C4-2B (cell line): ENCODE measurements at regions not wholly inside any gene's neighbourhood (a gene's known extent, or its start where the extent isn't known, plus 50 kb on each side); places are given as distances from the start of the nearest gene placed in this dataset.
"Not testable (repeated sequence)": the region's sequence is repeated elsewhere in the genome, so short reads cannot be mapped to it uniquely, and the experiment has no call there.

ENCODE experiments used
- H3K27ac ChIP-seq: fragments of 450-650 bp; 2 replicates; pipeline ENCODE4 v1.5.1; 2017
- CTCF ChIP-seq: fragments of 450-650 bp; conservative IDR thresholded peaks from 2 replicates; pipeline ENCODE4 v1.5.1; 2017; ENCODE audit warnings: mild to moderate bottlenecking
- ZFX ChIP-seq: fragments of 450-650 bp; IDR thresholded peaks from 2 replicates; pipeline ENCODE4 v1.6.1; 2017

- TF ChIP-seq ZFX = no peak
- no peak for TF ChIP-seq CTCF
- H3K27ac ChIP-seq = no peak overlapping the region
Observed at GRCh38 chr15:57796146-57796545, 89.6 kb downstream of the POLR2M start.

GRCh38 chr15:57797110-57797509 lies 90.6 kb downstream of the POLR2M start:
- TF ChIP-seq ZFX (no peak), CTCF (no peak)
- no peak overlapping the region for H3K27ac ChIP-seq

GRCh38 chr15:57797568-57798267 lies 91.2 kb downstream of the POLR2M start:
- no peak overlapping the region for H3K27ac ChIP-seq
- TF ChIP-seq ZFX (no peak), CTCF (no peak)

GRCh38 chr15:57806003-57806402 lies 99.5 kb downstream of the POLR2M start:
- H3K27ac ChIP-seq = no peak overlapping the region
- no peak for TF ChIP-seq CTCF
- TF ChIP-seq ZFX = no peak

- not testable (repeated sequence) for H3K27ac ChIP-seq
Observed at GRCh38 chr15:57809285-57809684, 102.8 kb downstream of the POLR2M start.

- H3K27ac ChIP-seq = no peak overlapping the region
- no peak for TF ChIP-seq CTCF
- no peak for TF ChIP-seq ZFX
Observed at GRCh38 chr15:57816599-57816998, 110.1 kb downstream of the POLR2M start.

- no peak overlapping the region for H3K27ac ChIP-seq
- TF ChIP-seq CTCF (no peak), ZFX (no peak)
Observed at GRCh38 chr15:57819646-57820045, 113.1 kb downstream of the POLR2M start.

- H3K27ac ChIP-seq = no peak overlapping the region
- TF ChIP-seq CTCF = no peak
- no peak for TF ChIP-seq ZFX
Observed at GRCh38 chr15:57820119-57820518, 113.6 kb downstream of the POLR2M start.
